Karpas-422 (cell line): ENCODE measurements at regions not wholly inside any gene's neighbourhood (a gene's known extent, or its start where the extent isn't known, plus 50 kb on each side); places are given as distances from the start of the nearest gene placed in this dataset.

ENCODE experiments used
- DNase-seq: peaks from one replicate; pipeline ENCODE4 v3.0.0-alpha.2; 2015
- H2AFZ ChIP-seq: fragments of 200-600 bp; sonication (generic); 2 replicates; pipeline ENCODE4 v1.6.1; 2014; ENCODE audit warnings: antibody characterized with exemption, low read length, mixed read lengths
- H3K27ac ChIP-seq: fragments of 200-600 bp; sonication (generic); 2 replicates; pipeline ENCODE4 v1.5.1; 2014; ENCODE audit warnings: mild to moderate bottlenecking, low read length, moderate library complexity
- H3K27me3 ChIP-seq: fragments of 200-600 bp; sonication (generic); 2 replicates; pipeline ENCODE4 v1.6.1; 2014; ENCODE audit warnings: low read length, mixed read lengths
- H3K36me3 ChIP-seq: fragments of 200-600 bp; sonication (generic); 2 replicates; pipeline ENCODE4 v1.6.1; 2014; ENCODE audit warnings: low read length, mixed read lengths; ENCODE audit not compliant: insufficient read depth
- H3K4me1 ChIP-seq: fragments of 200-600 bp; sonication (generic); 2 replicates; pipeline ENCODE4 v1.6.1; 2014; ENCODE audit warnings: mild to moderate bottlenecking, low read length, mixed read lengths
- H3K4me2 ChIP-seq: fragments of 200-600 bp; sonication (generic); 2 replicates; pipeline ENCODE4 v1.6.1; 2014; ENCODE audit warnings: low read length, low read depth, mild to moderate bottlenecking; ENCODE audit not compliant: poor library complexity, severe bottlenecking
- H3K4me3 ChIP-seq: fragments of 200-600 bp; sonication (generic); 2 replicates; pipeline ENCODE4 v1.5.1; 2014; ENCODE audit warnings: mild to moderate bottlenecking, antibody characterized with exemption, low read length, mixed read lengths
- H3K79me2 ChIP-seq: fragments of 200-600 bp; sonication (generic); 2 replicates; pipeline ENCODE4 v1.6.1; 2014; ENCODE audit warnings: mild to moderate bottlenecking, low read length, mixed read lengths
- H3K9ac ChIP-seq: fragments of 200-600 bp; sonication (generic); 2 replicates; pipeline ENCODE4 v1.6.0; 2014; ENCODE audit warnings: low read length
- H3K9me2 ChIP-seq: fragments of 200-600 bp; sonication (generic), shearing (Covaris generic); replicated peaks from 2 replicates; pipeline ENCODE4 v1.6.0; 2014; ENCODE audit warnings: mild to moderate bottlenecking, low read length, moderate library complexity; ENCODE audit not compliant: insufficient read depth
- H3K9me3 ChIP-seq: fragments of 300-700, 200-600 bp; sonication (generic); 2 replicates; pipeline ENCODE4 v1.6.1; 2014; ENCODE audit warnings: low read length, mixed read lengths
- H4K20me1 ChIP-seq: fragments of 200-600 bp; sonication (generic); 2 replicates; pipeline ENCODE4 v1.6.1; 2014; ENCODE audit warnings: mild to moderate bottlenecking, antibody characterized with exemption, low read length, low read depth; ENCODE audit not compliant: insufficient read depth

DNA sequence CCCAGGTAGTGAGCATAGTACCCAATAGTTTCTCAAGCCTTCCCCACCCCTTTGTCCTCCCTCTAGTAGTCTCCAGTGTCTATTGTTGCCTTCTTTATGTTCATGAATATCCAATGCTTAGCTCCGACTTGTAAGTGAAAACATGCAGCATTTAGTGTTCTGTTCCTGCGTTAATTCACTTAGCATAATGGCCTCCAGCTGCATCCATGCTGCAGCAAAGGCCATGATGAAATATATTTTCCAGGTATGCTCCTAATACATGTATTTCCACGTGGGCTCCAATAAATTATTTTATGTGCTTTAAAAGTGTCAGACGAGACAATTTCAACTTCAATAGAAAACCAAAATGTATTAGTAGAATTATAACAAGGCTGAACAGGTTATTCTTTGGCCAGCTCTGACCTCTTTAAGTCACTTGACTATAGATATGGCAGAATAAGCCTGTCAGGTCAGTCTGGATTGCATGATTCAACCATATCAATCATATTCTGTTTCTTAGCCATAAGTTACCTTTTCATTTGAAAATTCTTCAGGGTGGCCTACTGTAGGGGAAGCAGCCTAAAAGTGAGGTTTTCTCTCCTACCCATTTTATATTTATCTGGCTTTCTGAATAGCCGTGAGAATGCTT, 2291.6 kb upstream of the WWC1 start:
- no peaks in the 10 kb centered on the region for H3K27me3 ChIP-seq
- no peak overlapping the region for H3K27ac ChIP-seq
- DNase-seq = no peak
- H3K9me3 ChIP-seq = peaks cover 11% of the 10 kb centered on the region
- H3K36me3 ChIP-seq = no peaks in the 10 kb centered on the region
- no peaks in the 10 kb centered on the region for H4K20me1 ChIP-seq
- no peak overlapping the region for H3K9ac ChIP-seq
- no peaks in the 10 kb centered on the region for H3K9me2 ChIP-seq
- H3K4me2 ChIP-seq = no peak overlapping the region
- no peaks in the 10 kb centered on the region for H3K79me2 ChIP-seq
- no peaks in the 10 kb centered on the region for H3K4me1 ChIP-seq
- no peak overlapping the region for H3K4me3 ChIP-seq
- no peak overlapping the region for H2AFZ ChIP-seq

DNA sequence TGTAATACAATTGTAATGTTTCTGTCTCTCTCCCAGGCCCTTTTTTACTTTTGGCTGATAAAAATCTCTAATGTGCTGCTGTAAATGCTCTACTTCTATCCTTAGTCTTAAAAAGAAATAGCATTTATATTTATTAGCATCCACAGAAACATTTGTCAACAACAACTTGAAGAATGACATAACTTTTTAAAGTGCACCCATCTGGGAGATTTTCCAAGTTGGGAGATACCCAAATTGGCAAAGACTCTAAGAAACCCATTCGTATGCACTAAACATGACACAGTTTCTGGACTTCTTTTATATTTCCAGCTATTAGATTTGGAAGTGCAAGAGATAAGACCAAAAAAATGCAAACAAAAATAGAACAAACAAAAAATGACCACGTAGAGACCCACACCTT, 2287.4 kb upstream of the WWC1 start:
- no peak overlapping the region for H3K27ac ChIP-seq
- no peaks in the 10 kb centered on the region for H3K9me2 ChIP-seq
- H3K4me1 ChIP-seq = no peaks in the 10 kb centered on the region
- no peaks in the 10 kb centered on the region for H3K27me3 ChIP-seq
- H3K36me3 ChIP-seq = no peaks in the 10 kb centered on the region
- no peak overlapping the region for H3K4me3 ChIP-seq
- no peak for DNase-seq
- H4K20me1 ChIP-seq = no peaks in the 10 kb centered on the region
- H3K79me2 ChIP-seq = no peaks in the 10 kb centered on the region
- H2AFZ ChIP-seq = no peak overlapping the region; the same call in 1 of the 2 replicates
- H3K4me2 ChIP-seq = no peak overlapping the region
- no peaks in the 10 kb centered on the region; the same call in 1 of the 2 replicates for H3K9me3 ChIP-seq
- H3K9ac ChIP-seq = no peak overlapping the region

DNA sequence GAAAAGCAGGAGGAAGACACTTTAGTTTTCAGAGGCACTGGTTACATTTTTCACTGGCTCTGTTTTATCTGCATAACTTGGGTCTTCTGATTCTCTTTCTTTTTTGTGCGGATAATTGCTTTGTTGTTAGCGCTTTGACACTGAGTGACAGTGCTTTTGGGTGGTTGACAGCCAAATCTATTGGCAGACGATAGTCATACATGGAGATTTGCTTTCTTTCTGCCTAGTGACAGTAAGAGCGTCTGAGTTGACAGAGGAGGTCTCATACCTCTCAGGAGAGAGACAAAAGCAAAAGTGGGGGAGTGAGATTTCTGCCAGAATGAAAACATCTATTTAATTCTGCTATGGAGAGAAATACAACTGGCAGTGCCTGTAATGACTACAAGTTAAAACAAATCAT, 2278.0 kb upstream of the WWC1 start:
- no peaks in the 10 kb centered on the region for H3K4me1 ChIP-seq
- no peaks in the 10 kb centered on the region for H3K79me2 ChIP-seq
- no peak overlapping the region for H3K27ac ChIP-seq
- peaks cover 6% of the 10 kb centered on the region for H3K9me3 ChIP-seq
- H4K20me1 ChIP-seq = no peaks in the 10 kb centered on the region
- no peak overlapping the region for H3K4me3 ChIP-seq
- no peak overlapping the region for H3K4me2 ChIP-seq
- H3K9ac ChIP-seq = no peak overlapping the region
- H3K27me3 ChIP-seq = no peaks in the 10 kb centered on the region
- no peak overlapping the region for H2AFZ ChIP-seq
- H3K36me3 ChIP-seq = no peaks in the 10 kb centered on the region
- no peaks in the 10 kb centered on the region for H3K9me2 ChIP-seq
- no peak for DNase-seq

DNA sequence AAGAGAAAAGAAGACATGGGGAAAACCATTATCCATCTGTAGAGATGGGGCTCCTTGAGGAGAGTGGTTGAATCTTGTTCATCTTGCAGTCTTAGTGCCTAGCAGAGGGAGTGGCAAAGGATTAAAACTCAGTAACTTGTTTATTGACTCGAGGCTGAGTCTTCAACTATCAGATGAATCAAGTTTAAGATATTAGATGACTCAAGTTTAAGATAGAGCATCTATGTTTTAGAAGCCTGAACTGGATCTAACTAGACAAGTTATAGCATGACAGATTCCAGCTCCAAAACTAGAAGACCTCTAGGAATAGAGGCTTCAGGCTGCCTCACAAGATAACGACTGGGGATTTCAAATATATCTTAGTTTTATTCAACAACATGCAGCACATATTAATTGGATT, 2277.2 kb upstream of the WWC1 start:
- no peaks in the 10 kb centered on the region for H4K20me1 ChIP-seq
- H3K36me3 ChIP-seq = no peaks in the 10 kb centered on the region
- no peak overlapping the region for H3K9ac ChIP-seq
- H3K4me1 ChIP-seq = no peaks in the 10 kb centered on the region
- H2AFZ ChIP-seq = no peak overlapping the region
- H3K9me3 ChIP-seq = peaks cover 6% of the 10 kb centered on the region
- H3K27ac ChIP-seq = no peak overlapping the region
- no peaks in the 10 kb centered on the region for H3K27me3 ChIP-seq
- H3K79me2 ChIP-seq = no peaks in the 10 kb centered on the region
- no peak overlapping the region for H3K4me2 ChIP-seq
- DNase-seq = no peak
- H3K4me3 ChIP-seq = no peak overlapping the region
- no peaks in the 10 kb centered on the region for H3K9me2 ChIP-seq

DNA sequence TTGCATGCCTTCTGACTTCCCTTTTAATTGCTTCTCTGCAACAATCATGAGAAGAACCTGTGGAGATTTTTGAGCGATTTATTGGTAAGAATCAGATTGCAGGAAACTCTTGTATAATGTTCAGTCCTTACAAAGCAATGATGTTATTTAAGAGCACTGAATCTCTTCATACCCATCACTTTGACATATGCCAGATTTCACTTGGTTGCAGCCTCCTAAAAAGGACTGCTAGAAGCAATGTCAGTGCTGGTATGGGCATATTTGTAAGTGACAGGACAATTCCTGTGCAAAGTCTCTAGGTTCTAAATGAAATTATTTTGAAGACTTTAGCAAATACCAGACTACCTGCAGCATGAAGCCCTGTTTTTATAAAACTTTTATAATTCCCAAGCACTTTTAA, 2272.7 kb upstream of the WWC1 start:
- Histone ChIP-seq H3K9me3 (peaks cover 14% of the 10 kb centered on the region), H3K4me1 (no peaks in the 10 kb centered on the region), H3K4me3 (no peak overlapping the region), H4K20me1 (no peaks in the 10 kb centered on the region), H3K79me2 (no peaks in the 10 kb centered on the region), H3K27me3 (no peaks in the 10 kb centered on the region), H3K9me2 (no peaks in the 10 kb centered on the region), H3K9ac (no peak overlapping the region), H3K4me2 (no peak overlapping the region), H2AFZ (no peak overlapping the region), H3K36me3 (no peaks in the 10 kb centered on the region), H3K27ac (no peak overlapping the region)
- DNase-seq = no peak

DNA sequence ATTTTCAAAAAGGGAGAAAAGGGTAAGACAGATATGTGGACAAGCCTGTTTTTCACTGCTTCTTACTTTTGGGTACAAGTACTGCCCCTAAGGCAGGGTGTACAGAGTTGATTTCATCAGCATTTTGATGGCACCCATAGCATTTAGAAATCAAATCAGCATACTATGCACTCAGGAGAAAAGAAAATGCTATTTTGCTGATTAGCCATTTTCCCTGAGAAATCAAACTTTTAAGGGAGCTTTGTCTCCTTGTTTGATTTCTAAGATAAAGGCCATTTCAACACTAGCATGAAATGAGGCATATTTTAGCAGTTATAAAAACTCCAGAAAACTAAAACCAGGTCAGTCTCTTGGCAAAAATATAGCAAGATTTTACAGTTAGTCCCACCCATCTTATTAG, 2269.4 kb upstream of the WWC1 start:
- no peaks in the 10 kb centered on the region for H3K79me2 ChIP-seq
- H3K27me3 ChIP-seq = no peaks in the 10 kb centered on the region
- H3K27ac ChIP-seq = no peak overlapping the region
- peaks cover 23% of the 10 kb centered on the region for H3K9me3 ChIP-seq
- no peak overlapping the region for H3K4me2 ChIP-seq
- no peak overlapping the region for H3K9ac ChIP-seq
- no peak overlapping the region for H3K4me3 ChIP-seq
- H3K4me1 ChIP-seq = no peaks in the 10 kb centered on the region
- no peak for DNase-seq
- H4K20me1 ChIP-seq = no peaks in the 10 kb centered on the region
- H3K9me2 ChIP-seq = no peaks in the 10 kb centered on the region
- H2AFZ ChIP-seq = no peak overlapping the region
- H3K36me3 ChIP-seq = no peaks in the 10 kb centered on the region

DNA sequence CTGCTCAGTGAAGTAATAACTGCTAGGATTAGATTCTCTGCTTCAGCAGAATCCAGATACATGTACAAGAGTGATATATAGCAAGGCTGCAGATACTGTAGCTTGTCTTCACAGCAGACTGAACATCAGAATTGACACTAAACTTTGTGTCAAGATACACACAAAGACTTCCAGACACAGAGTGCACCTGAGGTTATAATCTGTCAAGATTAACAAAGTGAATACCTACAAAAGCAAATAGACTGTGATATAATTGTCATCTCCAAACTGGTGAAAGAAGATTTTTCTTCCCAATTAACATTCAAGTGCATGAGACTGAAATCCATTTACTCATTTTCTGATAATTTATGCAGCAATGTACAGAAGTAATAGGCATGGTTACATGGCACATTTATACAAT, 2266.5 kb upstream of the WWC1 start:
- H3K4me2 ChIP-seq = no peak overlapping the region
- peaks cover 33% of the 10 kb centered on the region for H3K9me3 ChIP-seq
- no peak for DNase-seq
- H3K79me2 ChIP-seq = no peaks in the 10 kb centered on the region
- H3K9me2 ChIP-seq = no peaks in the 10 kb centered on the region
- no peak overlapping the region for H2AFZ ChIP-seq
- H3K27ac ChIP-seq = no peak overlapping the region
- no peaks in the 10 kb centered on the region for H4K20me1 ChIP-seq
- no peak overlapping the region for H3K9ac ChIP-seq
- no peaks in the 10 kb centered on the region for H3K4me1 ChIP-seq
- H3K36me3 ChIP-seq = no peaks in the 10 kb centered on the region
- no peak overlapping the region for H3K4me3 ChIP-seq
- H3K27me3 ChIP-seq = no peaks in the 10 kb centered on the region

DNA sequence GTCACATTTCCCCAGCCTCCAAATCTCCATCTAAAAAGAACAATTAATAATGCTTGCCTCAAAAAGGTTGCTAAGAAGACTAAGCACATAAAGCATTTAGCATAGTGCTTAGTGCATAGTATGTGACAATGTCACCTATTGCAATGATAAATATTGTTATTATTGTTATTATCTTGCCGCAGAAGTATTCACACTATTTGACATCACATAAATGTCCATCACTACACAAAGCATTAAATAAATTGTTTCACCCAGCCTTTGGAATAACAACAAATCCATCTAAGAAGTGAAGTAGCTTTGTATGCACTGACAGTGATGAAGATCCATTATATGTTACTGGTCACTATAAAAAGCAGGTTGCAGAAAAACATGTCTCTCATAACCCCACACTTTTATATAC, 2263.9 kb upstream of the WWC1 start:
- no peak overlapping the region for H2AFZ ChIP-seq
- H3K36me3 ChIP-seq = no peaks in the 10 kb centered on the region
- no peaks in the 10 kb centered on the region for H3K4me1 ChIP-seq
- no peaks in the 10 kb centered on the region for H3K79me2 ChIP-seq
- no peaks in the 10 kb centered on the region for H3K9me2 ChIP-seq
- no peak for DNase-seq
- H3K4me3 ChIP-seq = no peak overlapping the region
- H4K20me1 ChIP-seq = no peaks in the 10 kb centered on the region
- H3K27me3 ChIP-seq = no peaks in the 10 kb centered on the region
- H3K4me2 ChIP-seq = no peak overlapping the region
- peaks cover 29% of the 10 kb centered on the region for H3K9me3 ChIP-seq
- no peak overlapping the region for H3K27ac ChIP-seq
- no peak overlapping the region for H3K9ac ChIP-seq

DNA sequence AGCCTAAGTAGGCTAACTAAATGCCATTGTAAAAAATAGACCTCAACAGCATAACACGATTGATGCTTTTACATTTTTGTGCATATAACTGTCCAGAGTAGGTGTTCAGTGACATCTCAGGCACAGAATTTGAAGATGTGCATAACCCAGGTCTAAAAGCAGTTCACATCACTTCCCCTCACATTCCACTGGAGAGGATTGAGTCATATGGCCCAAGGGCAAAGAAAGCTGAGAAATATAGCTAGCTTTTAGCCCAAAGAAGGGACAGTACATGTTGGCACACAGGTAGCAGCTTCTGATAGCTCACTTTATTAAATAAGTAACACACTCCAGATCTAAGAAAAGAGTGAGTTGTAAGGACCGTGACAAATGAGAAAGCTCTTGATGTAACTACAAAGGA, 2259.5 kb upstream of the WWC1 start:
- no peak for DNase-seq
- H3K79me2 ChIP-seq = no peaks in the 10 kb centered on the region
- H3K4me3 ChIP-seq = no peak overlapping the region
- no peak overlapping the region for H3K27ac ChIP-seq
- no peaks in the 10 kb centered on the region for H3K9me2 ChIP-seq
- no peak overlapping the region for H2AFZ ChIP-seq
- peaks cover 21% of the 10 kb centered on the region for H3K9me3 ChIP-seq
- no peaks in the 10 kb centered on the region for H3K36me3 ChIP-seq
- no peak overlapping the region for H3K9ac ChIP-seq
- H3K4me2 ChIP-seq = no peak overlapping the region
- H3K4me1 ChIP-seq = no peaks in the 10 kb centered on the region
- H4K20me1 ChIP-seq = no peaks in the 10 kb centered on the region
- no peaks in the 10 kb centered on the region for H3K27me3 ChIP-seq
